WI38 (cell line): ENCODE measurements at regions not wholly inside any gene's neighbourhood (a gene's known extent, or its start where the extent isn't known, plus 50 kb on each side); places are given as distances from the start of the nearest gene placed in this dataset.

Source experiments
- H3K4me3 ChIP-seq: 2 replicates; pipeline ENCODE4 v1.5.1; 2011; ENCODE audit warnings: low read depth, mild to moderate bottlenecking, control low read depth, low read length
- TF ChIP-seq, protein P1 (sequence below): IDR thresholded peaks from 2 replicates; pipeline ENCODE4 v1.5.1; 2012; ENCODE audit warnings: low read depth, mild to moderate bottlenecking, control low read depth, low read length

DNA sequence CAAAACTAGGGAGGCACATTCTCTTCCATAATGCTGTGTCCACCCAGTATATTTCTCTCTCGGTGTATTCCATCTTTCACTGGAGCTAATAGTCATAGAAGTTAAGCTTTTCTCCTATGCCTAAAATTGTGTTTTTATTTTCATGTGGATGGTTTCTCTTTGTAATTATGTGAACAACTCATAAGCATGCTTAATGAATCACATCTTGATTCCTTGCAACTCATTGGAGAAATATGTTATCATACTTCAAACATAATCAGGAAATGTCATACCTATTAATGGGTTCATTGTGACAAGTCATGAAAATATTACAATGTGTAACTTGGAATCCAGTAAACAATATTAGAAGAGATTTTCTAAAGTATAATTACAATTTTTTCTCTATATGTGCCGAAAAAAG is 186.3 kb downstream of the SLC7A11 start:
- TF ChIP-seq, protein P1, sequence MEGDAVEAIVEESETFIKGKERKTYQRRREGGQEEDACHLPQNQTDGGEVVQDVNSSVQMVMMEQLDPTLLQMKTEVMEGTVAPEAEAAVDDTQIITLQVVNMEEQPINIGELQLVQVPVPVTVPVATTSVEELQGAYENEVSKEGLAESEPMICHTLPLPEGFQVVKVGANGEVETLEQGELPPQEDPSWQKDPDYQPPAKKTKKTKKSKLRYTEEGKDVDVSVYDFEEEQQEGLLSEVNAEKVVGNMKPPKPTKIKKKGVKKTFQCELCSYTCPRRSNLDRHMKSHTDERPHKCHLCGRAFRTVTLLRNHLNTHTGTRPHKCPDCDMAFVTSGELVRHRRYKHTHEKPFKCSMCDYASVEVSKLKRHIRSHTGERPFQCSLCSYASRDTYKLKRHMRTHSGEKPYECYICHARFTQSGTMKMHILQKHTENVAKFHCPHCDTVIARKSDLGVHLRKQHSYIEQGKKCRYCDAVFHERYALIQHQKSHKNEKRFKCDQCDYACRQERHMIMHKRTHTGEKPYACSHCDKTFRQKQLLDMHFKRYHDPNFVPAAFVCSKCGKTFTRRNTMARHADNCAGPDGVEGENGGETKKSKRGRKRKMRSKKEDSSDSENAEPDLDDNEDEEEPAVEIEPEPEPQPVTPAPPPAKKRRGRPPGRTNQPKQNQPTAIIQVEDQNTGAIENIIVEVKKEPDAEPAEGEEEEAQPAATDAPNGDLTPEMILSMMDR, result no peak
- H3K4me3 ChIP-seq, result no peak overlapping the region

DNA sequence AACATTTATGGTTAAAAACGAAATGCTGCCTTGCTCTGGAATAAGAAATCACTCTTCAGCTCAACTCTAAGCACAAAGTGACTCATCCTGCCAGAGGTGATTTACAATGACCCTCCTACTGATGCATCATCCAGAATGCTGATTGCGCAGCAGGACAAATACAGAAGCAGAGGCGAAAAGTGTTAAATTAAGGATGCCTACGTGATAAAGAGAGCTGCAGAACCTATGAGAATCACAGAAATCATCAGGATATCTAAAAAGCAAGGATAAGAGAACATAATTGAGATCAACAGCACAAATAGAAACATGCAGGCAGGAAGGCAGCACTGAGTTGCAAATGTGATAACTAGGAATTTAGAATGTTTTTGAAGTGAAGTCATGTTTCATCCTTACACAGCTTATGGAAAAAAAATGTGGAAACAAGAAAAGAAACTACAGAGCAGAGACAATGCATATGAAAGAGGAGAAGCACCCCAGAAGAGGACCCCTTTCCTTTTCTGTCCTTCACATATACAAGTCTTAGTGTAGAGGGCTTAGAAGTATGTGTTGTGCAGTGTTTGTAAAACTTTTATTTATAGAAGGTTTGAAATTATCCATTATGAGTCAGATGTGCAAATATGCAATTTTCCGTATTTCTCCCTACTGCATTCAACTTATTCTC is 188.4 kb downstream of the SLC7A11 start:
- peak overlapping the region; percentile 43 for H3K4me3 ChIP-seq
- TF ChIP-seq, protein P1, result no peak

DNA sequence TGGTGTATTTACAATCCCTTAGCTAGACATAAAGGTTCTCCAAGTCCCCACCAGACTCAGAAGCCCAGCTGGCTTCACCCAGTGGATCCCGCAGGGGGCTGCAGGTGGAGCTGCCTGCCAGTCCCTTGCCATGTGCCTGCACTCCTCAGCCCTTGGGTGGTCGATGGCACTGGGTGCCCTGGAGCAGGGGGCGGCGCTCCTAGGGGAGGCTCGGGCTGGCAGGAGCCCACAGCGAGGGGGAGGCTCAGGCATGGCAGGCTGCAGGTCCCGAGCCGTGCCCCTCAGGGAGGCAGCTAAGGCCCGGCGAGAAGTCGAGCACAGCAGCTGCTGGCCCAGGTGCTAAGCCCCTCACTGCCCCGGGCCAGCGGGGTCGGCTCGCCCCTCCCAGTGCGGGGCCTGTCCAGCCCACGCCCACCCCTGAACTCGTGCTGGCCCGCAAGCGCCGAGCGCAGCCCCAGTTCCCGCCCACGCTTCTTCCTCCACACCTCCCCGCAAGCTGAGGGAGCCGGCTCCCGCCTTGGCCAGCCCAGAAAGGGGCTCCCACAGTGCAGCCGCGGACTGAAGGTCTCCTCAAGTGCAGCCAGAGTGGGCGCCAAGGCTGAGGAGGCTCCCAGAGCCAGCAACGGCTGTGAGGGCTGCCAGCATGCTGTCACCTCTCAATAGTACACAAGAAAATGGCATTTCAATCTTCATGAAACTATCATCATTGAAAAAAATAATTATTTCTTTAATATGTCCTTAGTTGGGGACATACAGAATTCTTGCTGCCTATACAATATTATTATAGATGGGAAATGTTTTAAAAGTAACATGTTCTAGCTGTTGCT is 189.1 kb downstream of the SLC7A11 start:
- TF ChIP-seq, protein P1, result no peak
- H3K4me3 ChIP-seq, result no peak overlapping the region

DNA sequence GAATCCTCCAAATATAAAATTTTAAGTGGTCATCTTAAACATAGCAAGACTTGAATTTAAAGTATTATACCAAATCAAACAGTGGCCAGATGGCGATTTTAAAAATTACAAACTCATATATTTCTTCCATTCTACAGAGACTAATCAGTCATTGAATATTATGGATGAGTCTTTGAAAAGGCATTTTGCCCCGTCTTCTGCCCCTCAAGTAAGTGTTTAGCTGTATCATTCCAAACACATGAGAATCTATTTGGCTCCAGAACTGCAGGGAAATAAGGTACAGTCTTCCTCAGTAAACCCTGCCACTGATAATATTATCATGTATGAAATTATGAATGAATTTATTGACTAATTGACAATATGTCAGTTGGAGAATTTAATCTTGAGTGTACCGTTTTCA is 191.0 kb downstream of the SLC7A11 start:
- no peak overlapping the region for H3K4me3 ChIP-seq
- TF ChIP-seq, protein P1, result no peak

DNA sequence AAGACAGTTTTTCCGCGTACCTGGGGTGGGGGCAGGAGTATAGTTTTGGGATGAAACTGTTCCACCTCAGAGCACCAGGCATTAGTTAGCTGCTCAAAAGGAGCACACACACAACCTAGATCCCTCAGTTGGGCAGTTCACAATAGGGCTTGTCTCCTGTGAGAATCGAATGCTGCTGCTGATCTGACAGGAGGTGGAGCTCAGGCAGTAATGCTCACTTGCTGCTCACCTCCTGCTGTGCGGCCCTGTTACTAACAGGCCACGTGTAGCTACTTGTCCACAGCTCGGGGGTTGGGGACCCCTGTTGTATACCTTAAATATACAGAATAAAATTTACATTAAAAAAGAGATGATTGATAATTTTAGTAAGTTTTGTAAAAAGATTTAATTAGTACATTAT is 191.5 kb downstream of the SLC7A11 start:
- TF ChIP-seq, protein P1, result no peak
- H3K4me3 ChIP-seq, result no peak overlapping the region

DNA sequence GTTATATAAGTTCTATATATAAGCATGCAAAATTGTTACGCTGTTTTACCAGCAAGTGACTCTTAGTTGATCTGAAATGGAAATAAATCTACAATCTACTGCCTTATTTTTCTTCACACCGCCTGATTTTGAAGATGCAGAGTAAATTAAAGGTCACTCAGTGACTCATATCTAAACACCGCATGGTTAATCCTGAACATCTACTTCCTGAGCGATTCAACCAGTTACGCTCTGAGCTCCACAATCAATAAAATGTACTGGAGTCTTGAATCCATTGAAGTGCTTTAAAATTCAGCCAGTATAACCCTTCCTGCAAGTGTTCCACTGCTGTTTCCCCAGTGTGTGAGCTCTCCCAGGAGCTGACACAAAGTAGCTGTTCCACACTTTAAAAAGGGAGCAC is 192.8 kb downstream of the SLC7A11 start:
- no peak overlapping the region for H3K4me3 ChIP-seq
- TF ChIP-seq, protein P1, result no peak

DNA sequence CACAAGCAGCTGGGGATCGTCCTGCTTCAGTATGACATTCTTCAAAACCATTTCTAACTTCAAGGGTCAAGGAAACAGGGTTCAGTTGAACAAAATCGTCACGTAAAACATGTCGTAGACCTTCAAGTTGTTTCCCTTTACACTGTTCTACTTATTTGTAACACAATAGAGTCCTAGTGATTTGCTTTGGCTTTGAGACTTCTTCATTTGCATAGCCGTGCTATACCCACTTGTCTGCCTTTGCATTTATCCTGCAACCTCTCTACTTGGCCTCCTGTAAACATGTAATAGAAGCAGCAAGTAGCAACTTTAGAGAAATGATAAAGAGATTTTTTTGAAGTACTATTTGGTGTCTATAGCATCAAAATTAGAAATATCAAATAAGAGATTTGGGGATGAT is 194.9 kb downstream of the SLC7A11 start:
- TF ChIP-seq, protein P1, result no peak
- H3K4me3 ChIP-seq, result no peak overlapping the region
